PC-9 (cell line): ENCODE measurements at regions not wholly inside any gene's neighbourhood (a gene's known extent, or its start where the extent isn't known, plus 50 kb on each side); places are given as distances from the start of the nearest gene placed in this dataset.

Source experiments
- BruUV-seq: library from RNA; stranded (reverse); fragments of 400-500 nt; replicated peaks from 2 replicates; lab custom pipeline; 2021; lab: Mats Ljungman, UMichigan
- CTCF ChIA-PET: fragments of 300-600 bp; sonication (Branson Sonifier 250); formaldehyde crosslinking; loops from one replicate; lab custom pipeline; 2022; ENCODE audit warnings: antibody characterized with exemption; lab: Charles Lee
- POLR2A ChIA-PET: fragments of 300-600 bp; sonication (Branson Sonifier 250); formaldehyde crosslinking; loops from one replicate; lab custom pipeline; 2022; ENCODE audit warnings: antibody characterized with exemption; ENCODE audit not compliant: unreplicated experiment; lab: Charles Lee
- DNase-seq, 2 experiments: peaks; one replicate each; pipeline versions ENCODE4 v3.0.0 to v3.0.0-alpha.2; 2015 to 2022; ENCODE audit warnings: mixed read lengths in 1 of 2
- H2AFZ ChIP-seq: fragments of 200-600 bp; sonication (generic); 2 replicates; pipeline ENCODE4 v1.8.1; 2017; ENCODE audit warnings: antibody characterized with exemption
- H3F3A ChIP-seq: fragments of 200-600 bp; sonication (generic); 2 replicates; pipeline ENCODE4 v1.8.1; 2017; ENCODE audit warnings: antibody characterized with exemption, mild to moderate bottlenecking, low read depth; ENCODE audit not compliant: insufficient read depth
- H3K27ac ChIP-seq: fragments of 200-600 bp; sonication (generic); 2 replicates; pipeline ENCODE4 v1.6.1; 2016; ENCODE audit warnings: mixed run types
- H3K27me3 ChIP-seq: fragments of 200-600 bp; sonication (generic); 2 replicates; pipeline ENCODE4 v1.6.1; 2016; ENCODE audit warnings: low read depth, mixed run types; ENCODE audit not compliant: insufficient read depth
- H3K36me3 ChIP-seq: fragments of 200-600 bp; sonication (generic); 2 replicates; pipeline ENCODE4 v1.6.1; 2016; ENCODE audit warnings: low read depth, mixed run types
- H3K4me1 ChIP-seq: fragments of 200-600 bp; sonication (generic); replicated peaks from 2 replicates; pipeline ENCODE4 v1.6.1; 2016; ENCODE audit warnings: mixed run types; ENCODE audit not compliant: insufficient read depth
- H3K4me2 ChIP-seq: fragments of 200-600 bp; sonication (generic); 2 replicates; pipeline ENCODE4 v1.6.1; 2017; ENCODE audit warnings: mixed run types
- H3K4me3 ChIP-seq: fragments of 200-600 bp; sonication (generic); 2 replicates; pipeline ENCODE4 v1.6.1; 2016; ENCODE audit warnings: mixed run types
- H3K79me2 ChIP-seq: fragments of 200-600 bp; sonication (generic); 2 replicates; pipeline ENCODE4 v1.6.1; 2017; ENCODE audit warnings: low read depth, mixed run types
- H3K9me2 ChIP-seq: fragments of 200-600 bp; sonication (generic); 2 replicates; pipeline ENCODE4 v1.8.1; 2017; ENCODE audit warnings: mild to moderate bottlenecking; ENCODE audit not compliant: insufficient read depth
- H3K9me3 ChIP-seq: fragments of 200-600 bp; sonication (generic); 2 replicates; pipeline ENCODE4 v1.8.1; 2016; ENCODE audit warnings: low read depth; ENCODE audit not compliant: insufficient read depth
- H4K20me1 ChIP-seq: fragments of 200-600 bp; sonication (generic); 2 replicates; pipeline ENCODE4 v1.8.1; 2017; ENCODE audit not compliant: insufficient read depth
- CTCF ChIP-seq: fragments of 200-600 bp; sonication (generic); conservative IDR thresholded peaks from 2 replicates; pipeline ENCODE4 v1.6.1; 2017; ENCODE audit warnings: mixed run types, antibody characterized with exemption, mild to moderate bottlenecking, moderate library complexity
- EZH2 ChIP-seq: fragments of 200-600 bp; sonication (generic); IDR thresholded peaks from 2 replicates; pipeline ENCODE4 v1.8.0; 2017; ENCODE audit warnings: antibody characterized with exemption, low read depth
- intact Hi-C: fragments of 100-400 bp; cut with micrococcal nuclease; formaldehyde crosslinking; loops from one replicate; pipeline ENCODE4 v1.10.0; 2022; ENCODE audit not compliant: unreplicated experiment

GRCh38 chr9:115636596-115636995 lies 517.0 kb upstream of the PAPPA start:
- no peak overlapping the region for H3K27ac ChIP-seq
- DNase-seq: no peak
- no peak overlapping the region for H3K4me3 ChIP-seq
- intact Hi-C loops: no loop called here
- no peaks in the 10 kb centered on the region for H3K9me2 ChIP-seq
- H2AFZ ChIP-seq: no peak overlapping the region
- H3K9me3 ChIP-seq: 0 out of 2 replicates have a peak, but pooled peaks cover 4% of the 10 kb centered on the region
- no peaks in the 10 kb centered on the region for H3F3A ChIP-seq
- POLR2A ChIA-PET: no interaction called here
- CTCF ChIA-PET: no interaction called here
- H3K4me1 ChIP-seq: peaks cover 11% of the 10 kb centered on the region; the same call in 1 of the 2 replicates
- no peaks in the 10 kb centered on the region for H3K79me2 ChIP-seq
- no peak overlapping the region for H3K4me2 ChIP-seq
- no peaks in the 10 kb centered on the region for H3K27me3 ChIP-seq
- H4K20me1 ChIP-seq: no peaks in the 10 kb centered on the region
- no peaks in the 10 kb centered on the region for H3K36me3 ChIP-seq
- TF ChIP-seq CTCF: no peak
- TF ChIP-seq EZH2: no peak
- BruUV-seq: no TSS peak

GRCh38 chr9:115637661-115638060 lies 515.9 kb upstream of the PAPPA start:
- no peak overlapping the region for H3K4me3 ChIP-seq
- H3F3A ChIP-seq: no peaks in the 10 kb centered on the region

GRCh38 chr9:115640887-115641286 lies 512.7 kb upstream of the PAPPA start:
- Histone ChIP-seq H3K4me3 (no peak overlapping the region), H3K27ac (peak overlapping the region; percentile 49), H3F3A (no peaks in the 10 kb centered on the region), H4K20me1 (no peaks in the 10 kb centered on the region), H3K79me2 (no peaks in the 10 kb centered on the region), H3K9me3 (0 out of 2 replicates have a peak, but pooled peaks cover under 1% of the 10 kb centered on the region), H3K4me1 (peaks cover 11% of the 10 kb centered on the region; the same call in 1 of the 2 replicates), H3K36me3 (no peaks in the 10 kb centered on the region), H3K27me3 (no peaks in the 10 kb centered on the region), H3K4me2 (peak overlapping the region; percentile 26), H3K9me2 (no peaks in the 10 kb centered on the region), H2AFZ (peak overlapping the region; percentile 26; the same call in 1 of the 2 replicates)
- peak in 1 of 2 experiments; percentile 72 for DNase-seq
- BruUV-seq: no TSS peak
- intact Hi-C loops: loop anchor here (2.0 kb wide), 1 partner anchor 32 kb away; no protein-coding TSS in a partner anchor
- ChIA-PET POLR2A (interaction anchor here (0.8 kb wide), 1 partner anchor 32 kb away, joined by 3 read pairs; no protein-coding TSS in a partner anchor), CTCF (no interaction called here)
- TF ChIP-seq CTCF (no peak), EZH2 (no peak)

More at GRCh38 chr9:115637661-115638060, 515.9 kb upstream of the PAPPA start:
- ChIA-PET CTCF (no interaction called here), POLR2A (interaction anchor here (0.7 kb wide), 1 partner anchor 839 kb away, joined by 3 read pairs; no protein-coding TSS in a partner anchor)
- BruUV-seq: no TSS peak
- Histone ChIP-seq H3K27me3 (no peaks in the 10 kb centered on the region), H3K9me3 (0 out of 2 replicates have a peak, but pooled peaks cover 4% of the 10 kb centered on the region), H3K9me2 (no peaks in the 10 kb centered on the region), H4K20me1 (no peaks in the 10 kb centered on the region), H3K27ac (no peak overlapping the region), H2AFZ (no peak overlapping the region), H3K4me2 (no peak overlapping the region), H3K79me2 (no peaks in the 10 kb centered on the region), H3K36me3 (no peaks in the 10 kb centered on the region), H3K4me1 (peaks cover 11% of the 10 kb centered on the region; the same call in 1 of the 2 replicates)
- TF ChIP-seq CTCF (no peak), EZH2 (no peak)
- intact Hi-C loops: no loop called here
- no peak for DNase-seq
